Right lobe of liver (tissue), 6 donors: ENCODE measurements at regions not wholly inside any gene's neighbourhood (a gene's known extent, or its start where the extent isn't known, plus 50 kb on each side); places are given as distances from the start of the nearest gene placed in this dataset.

ENCODE experiments used
- ATAC-seq, 4 donors: fragments of 200-7000 bp; cut with Tn5 transposase; one replicate each; pipeline ENCODE4 v1.9.1; 2020; ENCODE audit warnings: mild to moderate bottlenecking in 4 of 4, moderate library complexity in 4 of 4
- DNase-seq, 3 donors: peaks; one replicate each; pipeline ENCODE4 v3.0.0-alpha.2; 2020
- H3K27ac ChIP-seq, 3 donors: fragments of 200-600 bp; one replicate each; pipeline ENCODE4 v1.8.0; 2022
- H3K27me3 ChIP-seq, 2 donors: fragments of 200-600 bp; one replicate each; pipeline ENCODE4 v1.8.0; 2022
- H3K36me3 ChIP-seq, 4 donors: fragments of 200-600 bp; sonication (generic) in 1 of 4; one replicate each; pipeline versions ENCODE4 v1.5.1 to v1.8.0; 2017 to 2022; ENCODE audit warnings: control low read depth in 1 of 4
- H3K4me1 ChIP-seq, 4 donors: fragments of 200-600 bp; sonication (generic) in 1 of 4; one replicate each; pipeline versions ENCODE4 v1.5.1 to v1.8.0; 2017 to 2022; ENCODE audit warnings: control low read depth in 1 of 4
- H3K4me3 ChIP-seq, 3 donors: fragments of 200-600 bp; one replicate each; pipeline ENCODE4 v1.8.0; 2022
- H3K9me3 ChIP-seq, 4 donors: fragments of 200-600 bp; sonication (generic) in 1 of 4; one replicate each; pipeline versions ENCODE4 v1.5.1 to v1.8.0; 2017 to 2022; ENCODE audit warnings: control low read depth in 1 of 4
- CTCF ChIP-seq, 4 donors: fragments of 200-600 bp in 3 of 4; fragments of 450-650 bp in 1 of 4; IDR thresholded peaks; one replicate each; pipeline versions ENCODE4 v1.5.1 to v1.8.0; 2016 to 2022; ENCODE audit warnings: antibody characterized with exemption in 4 of 4, mild to moderate bottlenecking in 2 of 4
- POLR2A ChIP-seq: fragments of 450-650 bp; IDR thresholded peaks from one replicate; pipeline ENCODE4 v1.6.1; 2017; ENCODE audit warnings: antibody characterized with exemption, mild to moderate bottlenecking
- WGBS: methylation state at CpG from one replicate; pipeline ENCODE4 v1.1.6; 2018; ENCODE audit warnings: low coverage, low lambda C conversion rate; ENCODE audit not compliant: insufficient coverage; ENCODE audit errors: missing lambda C conversion rate; 5-methylcytosine and 5-hydroxymethylcytosine counted together
- intact Hi-C, 2 donors: fragments of 100-400 bp; cut with DNase I; formaldehyde crosslinking; loops; one replicate each; pipeline versions ENCODE4 v1.11.2 to v1.14.1; 2022
- donor health status: DM: no; HTN: yes; CAD: no.
- donor health status: DM: no; HTN: no; CAD: no.
- donor health status: DM: no; HTN: no; CAD: no.
- donor health status: DM: no; HTN: yes; CAD: no.
- donor health status: DM: no; HTN: yes; CAD: no.

GRCh38 chr21:31489726-31490125 is 145.7 kb upstream of the TIAM1 start:
- H3K4me3 ChIP-seq: no peak overlapping the region
- no peak overlapping the region for H3K27ac ChIP-seq
- no peak for DNase-seq
- ATAC-seq: no peak
- no peaks in the 10 kb centered on the region for H3K9me3 ChIP-seq
- no peak for TF ChIP-seq POLR2A
- TF ChIP-seq CTCF (IDR thresholded peaks at IDR 0.05): no peak
- intact Hi-C loops: no loop called here
- 81% methylated on average over 2 of the region's 2 CpGs for WGBS
- H3K27me3 ChIP-seq: no peaks in the 10 kb centered on the region
- H3K4me1 ChIP-seq: no peaks in the 10 kb centered on the region
- no peaks in the 10 kb centered on the region for H3K36me3 ChIP-seq

DNA sequence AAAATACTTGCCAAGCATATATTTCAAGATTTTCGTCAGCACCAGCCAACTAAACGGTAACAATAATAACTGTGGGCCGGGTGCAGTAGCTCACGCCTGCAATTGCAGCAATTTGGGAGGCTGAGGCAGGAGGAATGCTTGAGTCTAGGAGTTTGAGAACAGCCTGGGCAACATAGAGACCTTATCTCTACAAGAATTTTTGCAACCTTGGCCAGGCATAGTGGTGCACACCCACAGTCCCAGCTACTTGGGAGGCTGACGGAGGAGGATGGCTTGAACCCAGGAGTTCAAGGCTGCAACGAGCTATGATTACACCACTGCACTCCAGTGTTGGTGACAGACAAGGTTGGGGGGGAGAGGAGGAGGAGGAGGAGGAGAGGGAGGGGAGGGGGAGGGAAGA is 145.0 kb upstream of the TIAM1 start:
- 93% methylated on average over 5 of the region's 6 CpGs for WGBS

GRCh38 chr21:31484219-31484618 is 140.2 kb upstream of the TIAM1 start:
- Histone ChIP-seq H3K4me3 (no peak overlapping the region), H3K4me1 (no peaks in the 10 kb centered on the region), H3K36me3 (no peaks in the 10 kb centered on the region), H3K9me3 (no peaks in the 10 kb centered on the region), H3K27ac (no peak overlapping the region), H3K27me3 (no peaks in the 10 kb centered on the region)
- TF ChIP-seq CTCF (IDR thresholded peaks at IDR 0.05) (no peak), POLR2A (no peak)
- ATAC-seq (no peak), DNase-seq (no peak)
- WGBS: 100% methylated on average over 5 of the region's 5 CpGs
- intact Hi-C loops: no loop called here

More for the DNA sequence above, 145.0 kb upstream of the TIAM1 start:
- H3K4me3 ChIP-seq: no peak overlapping the region
- H3K9me3 ChIP-seq: no peaks in the 10 kb centered on the region
- H3K4me1 ChIP-seq: no peaks in the 10 kb centered on the region
- H3K27ac ChIP-seq: no peak overlapping the region
- H3K27me3 ChIP-seq: no peaks in the 10 kb centered on the region
- ATAC-seq (no peak), DNase-seq (no peak)
- TF ChIP-seq POLR2A (no peak), CTCF (IDR thresholded peaks at IDR 0.05) (no peak)
- H3K36me3 ChIP-seq: no peaks in the 10 kb centered on the region
- intact Hi-C loops: no loop called here

- TF ChIP-seq POLR2A (no peak), CTCF (IDR thresholded peaks at IDR 0.05) (no peak)
- WGBS: 68% methylated on average over 4 of the region's 4 CpGs
- no peak for DNase-seq
- no peak overlapping the region for H3K4me3 ChIP-seq
- no peak for ATAC-seq
- no peaks in the 10 kb centered on the region for H3K4me1 ChIP-seq
- intact Hi-C loops: no loop called here
- no peaks in the 10 kb centered on the region for H3K9me3 ChIP-seq
- H3K27ac ChIP-seq: no peak overlapping the region
- no peaks in the 10 kb centered on the region for H3K36me3 ChIP-seq
- no peaks in the 10 kb centered on the region for H3K27me3 ChIP-seq
These were observed 139.1 kb upstream of the TIAM1 start for GRCh38 chr21:31483146-31483545.

- Histone ChIP-seq H3K36me3 (no peaks in the 10 kb centered on the region), H3K4me3 (no peak overlapping the region), H3K27me3 (no peaks in the 10 kb centered on the region), H3K27ac (no peak overlapping the region), H3K9me3 (no peaks in the 10 kb centered on the region), H3K4me1 (no peaks in the 10 kb centered on the region)
- DNase-seq (no peak), ATAC-seq (no peak)
- intact Hi-C loops: no loop called here
- TF ChIP-seq CTCF (IDR thresholded peaks at IDR 0.05) (no peak), POLR2A (no peak)
- WGBS: 90% methylated on average over 4 of the region's 5 CpGs
These were observed 138.4 kb upstream of the TIAM1 start for GRCh38 chr21:31482460-31482859.
